Ishikawa (cell line): ENCODE measurements at regions not wholly inside any gene's neighbourhood (a gene's known extent, or its start where the extent isn't known, plus 50 kb on each side); places are given as distances from the start of the nearest gene placed in this dataset.

ENCODE experiments used
- EGR1 ChIP-seq: IDR thresholded peaks from 2 replicates; pipeline ENCODE4 v1.6.1; 2012
- RAD21 ChIP-seq: IDR thresholded peaks from 2 replicates; pipeline ENCODE4 v1.6.1; 2012; ENCODE audit warnings: low read depth

DNA sequence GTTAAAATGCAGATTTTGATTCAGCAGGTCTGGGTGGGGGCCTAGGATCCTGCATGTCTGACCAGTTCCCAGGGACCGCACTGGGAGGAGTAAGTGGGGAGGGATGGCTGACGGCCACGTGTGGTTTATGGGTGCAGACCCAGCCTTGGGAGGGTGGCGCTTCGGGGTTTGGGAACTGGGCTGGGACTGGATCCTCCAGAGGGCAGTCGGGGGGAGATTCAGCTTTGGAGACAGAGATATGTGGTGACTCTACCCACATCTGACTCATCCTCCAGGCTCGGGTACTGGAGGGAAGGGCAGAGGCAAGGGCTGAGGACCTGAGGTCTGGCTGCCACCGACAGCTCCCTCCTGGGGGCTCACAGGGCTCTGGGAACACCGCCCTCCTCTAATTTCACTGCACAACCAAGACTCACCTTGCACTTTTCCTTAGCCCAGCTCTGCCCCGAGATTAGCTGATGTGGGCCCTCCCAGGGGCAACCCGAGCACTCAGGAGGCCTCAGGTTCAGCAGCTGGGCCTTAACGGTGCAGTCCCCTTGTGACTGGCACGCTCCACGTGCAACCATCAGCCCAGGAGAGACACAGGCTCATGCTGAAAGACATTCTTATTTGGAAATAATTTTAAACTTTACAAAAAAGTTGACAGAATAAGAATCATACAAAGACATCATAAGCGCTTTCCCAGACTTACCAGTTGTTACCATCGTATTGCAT is 172.8 kb upstream of the PMEPA1 start:
- TF ChIP-seq EGR1 = no peak
- no peak for TF ChIP-seq RAD21
